BLaER1 treated with 17β-estradiol and CSF1 and Interleukin-3, amounts not matched to agents 10 nM and 100 nM (cell line): ENCODE measurements at regions not wholly inside any gene's neighbourhood (a gene's known extent, or its start where the extent isn't known, plus 50 kb on each side); places are given as distances from the start of the nearest gene placed in this dataset.

ENCODE experiments used
- H3K27ac ChIP-seq, 11 experiments: shearing (Covaris generic); formaldehyde crosslinking; 2 replicates each; pipeline ENCODE4 v1.8.1; 2022
- H3K27me3 ChIP-seq, 11 experiments: shearing (Covaris generic); formaldehyde crosslinking; 2 replicates each; pipeline ENCODE4 v1.8.1; 2022
- H3K36me3 ChIP-seq, 11 experiments: shearing (Covaris generic); formaldehyde crosslinking; 2 replicates each; pipeline ENCODE4 v1.8.1; 2022
- H3K4me1 ChIP-seq, 10 experiments: shearing (Covaris generic); formaldehyde crosslinking; 2 replicates each; pipeline ENCODE4 v1.8.1; 2022
- H3K4me2 ChIP-seq, 11 experiments: shearing (Covaris generic); formaldehyde crosslinking; 2 replicates each; pipeline ENCODE4 v1.8.1; 2022
- H3K4me3 ChIP-seq, 10 experiments: shearing (Covaris generic); formaldehyde crosslinking; 2 replicates each; pipeline ENCODE4 v1.8.1; 2022
- H3K9ac ChIP-seq, 11 experiments: shearing (Covaris generic); formaldehyde crosslinking; 2 replicates each; pipeline ENCODE4 v1.8.1; 2022
- H3K9me3 ChIP-seq, 11 experiments: shearing (Covaris generic); formaldehyde crosslinking; replicated peaks in 1 of 11; 2 replicates each; pipeline ENCODE4 v1.8.1; 2022
- H4K20me1 ChIP-seq, 11 experiments: shearing (Covaris generic); formaldehyde crosslinking; 2 replicates each; pipeline ENCODE4 v1.8.1; 2022
- Cebpa-rat ChIP-seq, 11 experiments: shearing (Covaris generic); IDR thresholded peaks; 2 replicates each; pipeline ENCODE4 v1.8.1; 2022

DNA sequence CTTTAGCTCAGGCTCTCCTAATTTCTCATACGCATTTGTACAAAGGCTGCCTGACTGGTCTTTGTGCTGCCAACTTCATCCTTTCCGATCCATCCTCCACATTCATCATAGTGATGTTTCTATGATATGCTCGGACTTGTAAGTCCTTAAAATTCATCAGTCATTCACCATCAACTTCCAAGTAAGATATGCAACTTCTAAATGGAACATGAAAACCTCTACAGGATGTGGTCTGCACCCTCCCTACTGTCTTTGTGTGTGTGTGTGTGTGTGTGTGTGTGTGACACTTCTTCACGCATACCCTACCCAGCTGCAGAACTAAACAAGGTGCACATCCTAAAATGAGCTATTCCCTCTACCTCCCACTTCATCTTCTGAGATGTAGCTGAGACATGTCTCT lies 397.9 kb upstream of the NR5A2 start:
- peaks cover 0 to 12% (median 4%) of the 10 kb centered on the region in 11 experiments; a peak in 3 of 22 replicates for H3K9me3 ChIP-seq
- H3K27ac ChIP-seq: no peak overlapping the region
- H3K36me3 ChIP-seq: no peaks in the 10 kb centered on the region
- H3K4me3 ChIP-seq: no peak overlapping the region
- TF ChIP-seq Cebpa-rat (IDR thresholded peaks at IDR 0.05): no peak
- H4K20me1 ChIP-seq: no peaks in the 10 kb centered on the region
- no peaks in the 10 kb centered on the region for H3K27me3 ChIP-seq
- H3K4me1 ChIP-seq: peaks cover 0 to 6% (median 0%) of the 10 kb centered on the region in 10 experiments; a peak in 1 of 20 replicates
- H3K9ac ChIP-seq: no peak overlapping the region
- peak overlapping the region in 1 of 11 experiments; percentile 14; a peak in 1 of 22 replicates for H3K4me2 ChIP-seq

DNA sequence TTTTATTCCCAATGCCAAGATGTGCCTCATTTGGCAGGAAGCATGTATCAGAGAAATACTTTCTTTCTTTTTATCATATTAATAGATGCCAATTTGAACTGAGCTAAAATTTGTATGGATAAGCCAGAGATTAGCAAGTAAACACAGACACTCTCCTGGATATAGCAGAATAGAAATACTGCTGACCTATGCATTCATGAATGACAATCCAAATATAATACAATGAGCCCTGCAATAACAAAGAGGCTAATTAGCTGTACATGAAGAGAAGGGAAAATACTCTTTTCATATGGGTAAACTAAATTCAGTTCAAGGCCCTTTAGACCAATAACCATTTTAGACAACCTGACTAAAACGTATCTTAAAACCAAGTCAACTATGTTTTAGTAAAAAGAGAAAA lies 388.1 kb upstream of the NR5A2 start:
- H3K4me1 ChIP-seq: no peaks in the 10 kb centered on the region
- H3K4me2 ChIP-seq: no peak overlapping the region
- H3K27me3 ChIP-seq: no peaks in the 10 kb centered on the region
- no peak overlapping the region for H3K4me3 ChIP-seq
- no peaks in the 10 kb centered on the region for H3K36me3 ChIP-seq
- TF ChIP-seq Cebpa-rat (IDR thresholded peaks at IDR 0.05): no peak
- no peaks in the 10 kb centered on the region for H4K20me1 ChIP-seq
- H3K9ac ChIP-seq: no peak overlapping the region
- peaks cover 0 to 39% (median 5%) of the 10 kb centered on the region in 11 experiments; a peak in 8 of 22 replicates for H3K9me3 ChIP-seq
- H3K27ac ChIP-seq: no peak overlapping the region

DNA sequence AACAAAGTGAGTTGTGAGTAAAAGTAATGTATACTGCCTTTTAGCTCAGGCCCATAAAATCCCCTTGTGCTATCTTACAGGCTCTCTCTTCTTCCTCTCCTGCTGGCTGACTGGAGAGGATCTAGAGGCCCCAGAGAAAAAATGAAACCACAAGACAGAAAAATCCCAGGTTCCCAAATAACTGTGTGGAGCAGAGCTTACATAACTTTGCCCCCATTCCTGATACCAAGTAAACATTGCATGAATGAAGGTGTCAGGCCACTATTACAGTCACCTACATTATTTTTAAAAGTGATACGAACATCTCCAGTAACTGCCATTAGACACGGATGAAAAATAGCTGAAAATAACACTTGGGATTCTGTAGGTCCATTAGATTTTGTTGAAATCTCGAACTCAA lies 386.0 kb upstream of the NR5A2 start:
- Histone ChIP-seq H3K4me2 (no peak overlapping the region), H3K4me3 (no peak overlapping the region), H3K9ac (no peak overlapping the region), H3K36me3 (no peaks in the 10 kb centered on the region), H3K9me3 (peaks cover 0 to 20% (median 0%) of the 10 kb centered on the region in 11 experiments; a peak in 2 of 22 replicates), H3K27ac (no peak overlapping the region), H3K27me3 (no peaks in the 10 kb centered on the region), H3K4me1 (no peaks in the 10 kb centered on the region), H4K20me1 (no peaks in the 10 kb centered on the region)
- TF ChIP-seq Cebpa-rat (IDR thresholded peaks at IDR 0.05): no peak

DNA sequence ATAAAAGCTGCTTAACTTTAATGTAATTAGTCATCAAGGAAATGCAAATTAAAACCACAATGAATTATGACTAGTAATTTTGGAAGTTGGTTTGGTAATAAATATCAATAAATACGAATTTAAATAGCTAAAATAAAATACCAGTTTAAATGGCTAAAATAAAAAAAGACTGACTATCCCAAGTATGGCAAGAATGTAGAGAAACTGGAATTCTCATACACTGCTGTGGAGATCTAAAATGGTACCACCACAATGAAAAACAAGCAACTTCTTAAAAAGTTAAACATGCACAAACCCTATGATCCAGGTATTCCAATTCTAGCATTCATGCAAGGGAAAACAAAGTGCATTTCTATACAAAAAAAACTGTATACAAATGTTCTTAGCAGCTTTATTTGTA lies 382.6 kb upstream of the NR5A2 start:
- TF ChIP-seq Cebpa-rat (IDR thresholded peaks at IDR 0.05): no peak
- H3K4me1 ChIP-seq: no peaks in the 10 kb centered on the region
- no peaks in the 10 kb centered on the region for H3K36me3 ChIP-seq
- no peaks in the 10 kb centered on the region for H3K27me3 ChIP-seq
- H3K9me3 ChIP-seq: peaks cover 11 to 25% (median 18%) of the 10 kb centered on the region in 11 experiments; a peak in 15 of 22 replicates
- H4K20me1 ChIP-seq: no peaks in the 10 kb centered on the region
- H3K4me2 ChIP-seq: no peak overlapping the region
- no peak overlapping the region for H3K4me3 ChIP-seq
- no peak overlapping the region for H3K27ac ChIP-seq
- no peak overlapping the region for H3K9ac ChIP-seq

DNA sequence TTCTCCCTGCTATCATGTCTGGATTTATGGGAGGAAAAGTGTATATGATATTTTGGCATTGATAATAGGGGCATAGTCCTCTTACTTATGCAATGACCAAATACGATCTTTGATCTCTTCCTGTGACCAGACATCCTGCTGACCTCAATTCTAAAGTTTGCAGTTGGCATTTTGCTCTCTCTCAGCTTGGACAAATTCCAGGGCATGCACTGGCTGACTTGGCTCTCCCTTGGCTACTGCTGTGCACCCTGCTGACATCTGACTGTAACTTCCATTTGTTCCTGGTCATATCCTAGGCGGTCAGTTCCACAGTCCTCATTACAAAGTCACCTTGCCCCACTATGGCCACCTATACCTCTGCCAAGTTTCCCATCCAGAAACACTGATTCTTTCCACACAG lies 380.7 kb upstream of the NR5A2 start:
- H3K9ac ChIP-seq: no peak overlapping the region
- no peaks in the 10 kb centered on the region for H3K36me3 ChIP-seq
- H3K27me3 ChIP-seq: no peaks in the 10 kb centered on the region
- H3K9me3 ChIP-seq: peaks cover 11 to 25% (median 18%) of the 10 kb centered on the region in 11 experiments; a peak in 15 of 22 replicates
- H3K4me3 ChIP-seq: no peak overlapping the region
- H3K4me1 ChIP-seq: no peaks in the 10 kb centered on the region
- no peak overlapping the region for H3K27ac ChIP-seq
- H3K4me2 ChIP-seq: no peak overlapping the region
- H4K20me1 ChIP-seq: no peaks in the 10 kb centered on the region
- TF ChIP-seq Cebpa-rat (IDR thresholded peaks at IDR 0.05): no peak

DNA sequence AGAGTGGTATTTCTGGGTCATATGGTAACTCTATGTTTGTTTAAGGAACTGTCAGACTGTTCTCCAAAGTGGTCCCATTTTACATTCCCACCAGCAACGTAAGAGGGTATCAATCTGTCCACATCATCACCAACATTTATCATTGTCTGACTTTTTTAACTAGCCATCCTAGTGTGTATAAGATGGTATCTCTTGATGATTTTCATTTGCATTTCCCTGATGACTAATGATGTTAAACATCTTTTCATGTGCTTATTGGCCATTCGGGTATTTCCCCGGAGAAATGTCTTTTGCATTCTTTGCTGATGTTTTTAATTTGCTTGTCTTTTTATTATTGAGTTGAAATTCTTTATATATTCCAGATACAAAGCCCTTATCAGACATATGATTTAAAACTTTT lies 370.1 kb upstream of the NR5A2 start:
- H4K20me1 ChIP-seq: no peaks in the 10 kb centered on the region
- TF ChIP-seq Cebpa-rat (IDR thresholded peaks at IDR 0.05): no peak
- no peaks in the 10 kb centered on the region for H3K27me3 ChIP-seq
- no peak overlapping the region for H3K9ac ChIP-seq
- H3K4me2 ChIP-seq: no peak overlapping the region
- no peak overlapping the region for H3K4me3 ChIP-seq
- no peaks in the 10 kb centered on the region for H3K36me3 ChIP-seq
- no peaks in the 10 kb centered on the region for H3K9me3 ChIP-seq
- no peak overlapping the region for H3K27ac ChIP-seq
- H3K4me1 ChIP-seq: peaks cover 0 to 6% (median 0%) of the 10 kb centered on the region in 10 experiments; a peak in 2 of 20 replicates

DNA sequence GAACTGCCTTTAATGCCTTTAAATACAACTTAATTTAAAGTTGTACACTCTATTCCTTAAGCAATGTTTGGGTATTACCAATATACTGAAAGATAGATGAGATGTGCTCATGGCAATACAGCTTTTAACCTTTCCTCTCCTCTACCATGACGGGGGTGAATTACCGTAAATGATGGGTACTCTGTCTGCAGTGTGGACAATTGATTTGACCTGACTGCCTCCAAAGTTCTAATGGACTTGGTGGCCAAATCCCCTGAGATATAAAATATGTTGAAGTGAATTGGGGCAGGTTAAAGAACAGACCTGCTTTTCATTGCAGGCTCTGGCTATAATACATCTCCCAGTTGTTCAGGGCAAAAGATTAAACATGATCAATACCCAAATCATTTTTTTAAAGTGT lies 367.4 kb upstream of the NR5A2 start:
- no peak for TF ChIP-seq Cebpa-rat (IDR thresholded peaks at IDR 0.05)
- Histone ChIP-seq H3K9me3 (no peaks in the 10 kb centered on the region), H4K20me1 (no peaks in the 10 kb centered on the region), H3K36me3 (no peaks in the 10 kb centered on the region), H3K4me2 (peak overlapping the region in 1 of 11 experiments; percentile 25; a peak in 1 of 22 replicates), H3K27me3 (no peaks in the 10 kb centered on the region), H3K27ac (no peak overlapping the region), H3K4me1 (peaks cover 0 to 6% (median 0%) of the 10 kb centered on the region in 10 experiments; a peak in 2 of 20 replicates), H3K9ac (no peak overlapping the region), H3K4me3 (no peak overlapping the region)

DNA sequence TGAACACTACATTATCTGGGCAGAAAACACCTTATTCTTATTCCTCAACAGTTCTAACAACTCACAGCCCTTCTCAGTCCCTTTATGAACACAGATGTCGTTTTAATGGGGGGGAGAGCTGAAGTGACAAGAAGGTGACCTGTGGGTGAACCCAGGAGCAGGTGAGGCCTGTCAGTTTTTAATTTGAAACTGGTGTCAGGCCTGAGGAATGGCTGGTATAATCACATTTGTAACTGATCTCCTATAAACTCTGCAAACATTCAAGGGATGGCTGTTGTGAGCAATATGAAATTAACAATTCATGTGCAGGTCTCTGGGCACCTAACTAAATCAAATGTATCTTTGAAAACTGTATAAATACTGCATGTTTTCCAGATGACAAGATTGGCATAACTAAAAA lies 362.1 kb upstream of the NR5A2 start:
- Histone ChIP-seq H3K4me2 (no peak overlapping the region), H3K4me3 (no peak overlapping the region), H3K9me3 (no peaks in the 10 kb centered on the region), H3K27ac (no peak overlapping the region), H3K27me3 (no peaks in the 10 kb centered on the region), H3K9ac (no peak overlapping the region), H3K4me1 (peaks cover 0 to 9% (median under 1%) of the 10 kb centered on the region in 10 experiments; a peak in 7 of 20 replicates), H4K20me1 (no peaks in the 10 kb centered on the region), H3K36me3 (no peaks in the 10 kb centered on the region)
- no peak for TF ChIP-seq Cebpa-rat (IDR thresholded peaks at IDR 0.05)

DNA sequence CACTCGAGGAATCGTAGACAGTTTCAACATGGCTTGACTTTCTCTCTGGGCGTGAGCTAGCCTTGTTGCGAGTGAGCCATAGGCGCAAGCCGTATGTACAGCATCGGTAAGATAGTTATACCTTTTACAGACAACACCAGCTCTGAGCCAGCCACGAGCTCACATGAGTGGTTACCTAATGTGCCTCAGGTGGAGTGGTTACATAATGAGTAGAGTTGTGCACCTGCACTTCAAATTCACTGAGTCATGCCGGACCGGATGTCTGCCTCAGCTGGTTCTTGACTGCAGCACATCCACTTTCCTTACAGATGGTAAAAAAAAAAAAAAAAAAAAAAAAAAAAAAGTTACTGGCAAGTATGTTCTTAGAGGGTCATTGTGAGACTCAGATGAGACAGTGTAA lies 360.4 kb upstream of the NR5A2 start:
- Histone ChIP-seq H3K36me3 (no peaks in the 10 kb centered on the region), H3K9me3 (no peaks in the 10 kb centered on the region), H3K4me3 (no peak overlapping the region), H3K27me3 (no peaks in the 10 kb centered on the region), H3K9ac (no peak overlapping the region), H3K4me2 (no peak overlapping the region), H3K4me1 (peaks cover 0 to 7% (median 0%) of the 10 kb centered on the region in 10 experiments; a peak in 5 of 20 replicates), H3K27ac (no peak overlapping the region), H4K20me1 (no peaks in the 10 kb centered on the region)
- TF ChIP-seq Cebpa-rat (IDR thresholded peaks at IDR 0.05): no peak

DNA sequence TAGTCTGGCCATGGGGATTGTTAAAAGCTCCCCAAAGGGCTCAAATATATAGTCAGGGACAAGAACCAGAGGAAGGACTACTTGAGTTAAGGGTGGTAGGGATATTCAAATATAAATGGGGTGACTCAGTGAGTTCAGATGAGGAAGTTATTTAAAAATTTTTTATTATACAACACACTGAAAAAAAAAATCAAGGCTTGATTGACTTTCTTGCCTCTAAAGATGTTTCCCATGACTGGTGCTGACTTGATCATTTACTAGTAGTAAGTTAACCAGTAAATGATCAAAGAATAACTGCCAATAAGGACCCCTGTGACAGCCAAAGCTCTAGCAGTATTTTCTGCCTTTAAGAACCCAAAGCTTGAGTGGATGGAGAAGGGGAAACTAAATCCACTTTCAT lies 357.6 kb upstream of the NR5A2 start:
- Histone ChIP-seq H4K20me1 (no peaks in the 10 kb centered on the region), H3K4me2 (peak overlapping the region in 2 of 11 experiments; percentile 9 to 11; a peak in 2 of 22 replicates), H3K4me1 (peaks cover 0 to 7% (median 0%) of the 10 kb centered on the region in 10 experiments; a peak in 5 of 20 replicates), H3K4me3 (no peak overlapping the region), H3K27me3 (no peaks in the 10 kb centered on the region), H3K9me3 (no peaks in the 10 kb centered on the region), H3K27ac (no peak overlapping the region), H3K9ac (no peak overlapping the region), H3K36me3 (no peaks in the 10 kb centered on the region)
- TF ChIP-seq Cebpa-rat (IDR thresholded peaks at IDR 0.05): no peak
